GM12891 (cell line): ENCODE measurements at regions not wholly inside any gene's neighbourhood (a gene's known extent, or its start where the extent isn't known, plus 50 kb on each side); places are given as distances from the start of the nearest gene placed in this dataset.

Source experiments
- PAX5 ChIP-seq: IDR thresholded peaks from 2 replicates; pipeline ENCODE4 v1.6.1; 2011; ENCODE audit warnings: low read length, moderate library complexity, mild to moderate bottlenecking; ENCODE audit not compliant: insufficient read depth, severe bottlenecking
- POLR2A ChIP-seq: IDR thresholded peaks from 2 replicates; pipeline ENCODE4 v1.6.1; 2011; ENCODE audit warnings: low read depth, low read length, control low read depth
- POLR2AphosphoS5 ChIP-seq: IDR thresholded peaks from 2 replicates; pipeline ENCODE4 v1.6.1; 2011; ENCODE audit warnings: low read depth, low read length, control low read depth
- SPI1 ChIP-seq: IDR thresholded peaks from 2 replicates; pipeline ENCODE4 v1.6.1; 2011; ENCODE audit warnings: low read depth, low read length, control low read depth
- TAF1 ChIP-seq: IDR thresholded peaks from 2 replicates; pipeline ENCODE4 v1.6.1; 2011; ENCODE audit warnings: low read depth, low read length, control low read depth

GRCh38 chr18:61975526-61976326, 82.9 kb upstream of the RNF152 start:
- TF ChIP-seq POLR2A (no peak), SPI1 (no peak), POLR2AphosphoS5 (no peak), TAF1 (no peak), PAX5 (no peak)
